Tibial nerve (tissue), 4 donors: ENCODE measurements at regions not wholly inside any gene's neighbourhood (a gene's known extent, or its start where the extent isn't known, plus 50 kb on each side); places are given as distances from the start of the nearest gene placed in this dataset.

Source experiments
- DNase-seq, 2 donors: peaks; one replicate each; pipeline ENCODE4 v3.0.0-alpha.2; 2019; ENCODE audit warnings: low spot score in 2 of 2
- H3K27ac ChIP-seq, 4 donors: fragments of 200-600 bp; sonication (generic) in 3 of 4; one replicate each; pipeline ENCODE4 v1.5.1; 2017 to 2019; ENCODE audit warnings: mild to moderate bottlenecking in 1 of 4
- H3K27me3 ChIP-seq, 2 donors: fragments of 200-600 bp; sonication (generic) in 1 of 2; one replicate each; pipeline versions ENCODE4 v1.5.1 to v1.6.0; 2017 to 2019
- H3K36me3 ChIP-seq, 3 donors: fragments of 200-600 bp; sonication (generic); one replicate each; pipeline ENCODE4 v1.5.1; 2018 to 2019
- H3K4me1 ChIP-seq, 4 donors: fragments of 200-600 bp; sonication (generic) in 3 of 4; one replicate each; pipeline ENCODE4 v1.5.1; 2017 to 2019
- H3K4me3 ChIP-seq, 4 donors: fragments of 200-600 bp; sonication (generic) in 3 of 4; one replicate each; pipeline ENCODE4 v1.5.1; 2017 to 2019; ENCODE audit warnings: mild to moderate bottlenecking in 1 of 4, moderate library complexity in 1 of 4
- H3K9me3 ChIP-seq, 4 donors: fragments of 200-600 bp; sonication (generic) in 3 of 4; one replicate each; pipeline ENCODE4 v1.5.1; 2017 to 2019
- EP300 ChIP-seq, 2 donors: sonication (generic); formaldehyde crosslinking; IDR thresholded peaks; one replicate each; pipeline ENCODE4 v1.6.1; 2017; ENCODE audit warnings: antibody characterized with exemption in 2 of 2, mild to moderate bottlenecking in 1 of 2
- POLR2A ChIP-seq, 2 donors: fragments of 450-650 bp; IDR thresholded peaks; one replicate each; pipeline ENCODE4 v1.6.1; 2017; ENCODE audit warnings: antibody characterized with exemption in 2 of 2, mild to moderate bottlenecking in 2 of 2, moderate library complexity in 2 of 2
- WGBS, 2 donors: methylation state at CpG; one replicate each; pipeline ENCODE4 v1.1.5; 2018; 5-methylcytosine and 5-hydroxymethylcytosine counted together
- TF ChIP-seq, protein P1 (sequence below), 5 experiments: fragments of 200-600 bp in 3 of 5; fragments of 450-650 bp in 2 of 5; sonication (generic) in 3 of 5; IDR thresholded peaks; one replicate each; pipeline ENCODE4 v1.5.1; 2016 to 2019; ENCODE audit warnings: antibody characterized with exemption in 5 of 5, mild to moderate bottlenecking in 3 of 5, moderate library complexity in 2 of 5

DNA sequence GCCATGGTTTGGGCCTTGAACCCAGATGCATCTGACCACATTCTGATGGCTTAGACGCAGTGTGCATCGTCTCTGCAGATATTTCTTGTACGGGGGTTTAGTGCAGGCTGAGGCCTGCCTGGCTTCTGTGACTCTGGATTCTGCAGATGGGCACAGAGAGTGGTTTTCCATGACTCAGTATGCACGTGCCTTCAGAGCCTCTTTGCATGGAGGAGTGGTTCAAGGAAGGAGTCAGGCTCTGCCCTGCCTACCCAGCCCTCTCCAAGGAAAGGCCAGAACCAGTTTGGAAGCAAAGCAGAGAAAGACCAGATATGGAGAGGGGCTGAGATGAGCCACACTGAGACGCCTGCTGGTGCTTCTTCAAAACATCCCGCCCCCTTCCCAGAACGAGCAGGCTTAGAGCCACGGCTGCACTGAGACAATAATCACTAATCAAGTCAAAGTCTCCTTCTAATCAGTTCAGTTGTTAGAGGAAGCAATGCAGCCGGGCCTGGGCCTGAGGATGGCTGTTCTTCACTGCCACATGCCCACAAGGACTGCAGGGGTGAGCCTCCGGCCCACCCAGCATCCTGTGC is 308.9 kb downstream of the NXPE2 start:
- no peak for TF ChIP-seq POLR2A (IDR thresholded peaks at IDR 0.05)
- TF ChIP-seq, protein P1, sequence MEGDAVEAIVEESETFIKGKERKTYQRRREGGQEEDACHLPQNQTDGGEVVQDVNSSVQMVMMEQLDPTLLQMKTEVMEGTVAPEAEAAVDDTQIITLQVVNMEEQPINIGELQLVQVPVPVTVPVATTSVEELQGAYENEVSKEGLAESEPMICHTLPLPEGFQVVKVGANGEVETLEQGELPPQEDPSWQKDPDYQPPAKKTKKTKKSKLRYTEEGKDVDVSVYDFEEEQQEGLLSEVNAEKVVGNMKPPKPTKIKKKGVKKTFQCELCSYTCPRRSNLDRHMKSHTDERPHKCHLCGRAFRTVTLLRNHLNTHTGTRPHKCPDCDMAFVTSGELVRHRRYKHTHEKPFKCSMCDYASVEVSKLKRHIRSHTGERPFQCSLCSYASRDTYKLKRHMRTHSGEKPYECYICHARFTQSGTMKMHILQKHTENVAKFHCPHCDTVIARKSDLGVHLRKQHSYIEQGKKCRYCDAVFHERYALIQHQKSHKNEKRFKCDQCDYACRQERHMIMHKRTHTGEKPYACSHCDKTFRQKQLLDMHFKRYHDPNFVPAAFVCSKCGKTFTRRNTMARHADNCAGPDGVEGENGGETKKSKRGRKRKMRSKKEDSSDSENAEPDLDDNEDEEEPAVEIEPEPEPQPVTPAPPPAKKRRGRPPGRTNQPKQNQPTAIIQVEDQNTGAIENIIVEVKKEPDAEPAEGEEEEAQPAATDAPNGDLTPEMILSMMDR (IDR thresholded peaks at IDR 0.05): no peak
- TF ChIP-seq EP300 (IDR thresholded peaks at IDR 0.05): no peak
- Histone ChIP-seq H3K4me1 (no peaks in the 10 kb centered on the region), H3K4me3 (no peak overlapping the region), H3K36me3 (no peaks in the 10 kb centered on the region), H3K27ac (no peak overlapping the region), H3K9me3 (no peaks in the 10 kb centered on the region), H3K27me3 (no peaks in the 10 kb centered on the region)
- no peak for DNase-seq
- 49 to 60% methylated on average over 10 of the region's 10 CpGs for WGBS, 2 donors

DNA sequence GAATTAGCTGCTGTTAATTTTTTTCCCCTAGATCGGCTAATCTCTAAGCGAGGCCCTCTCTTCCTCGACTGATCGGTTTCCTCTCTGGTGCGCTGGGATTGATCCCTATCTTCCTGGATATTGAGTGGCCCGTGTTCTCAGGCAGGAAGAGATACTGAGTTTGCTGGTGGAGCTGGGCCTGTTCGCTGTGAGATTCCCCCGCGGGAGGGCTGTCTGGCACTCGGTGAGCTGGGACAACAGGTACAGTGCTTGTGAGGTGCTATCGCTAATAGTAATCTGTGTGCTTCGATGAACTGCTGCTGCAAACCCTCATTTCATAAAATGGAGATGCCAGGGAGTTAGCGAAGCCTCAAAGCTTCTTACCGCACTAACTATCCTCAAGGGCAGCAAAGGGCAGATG is 310.3 kb downstream of the NXPE2 start:
- 78 to 87% methylated on average over 14 of the region's 14 CpGs for WGBS, 2 donors
- no peaks in the 10 kb centered on the region for H3K4me1 ChIP-seq
- no peak for DNase-seq

DNA sequence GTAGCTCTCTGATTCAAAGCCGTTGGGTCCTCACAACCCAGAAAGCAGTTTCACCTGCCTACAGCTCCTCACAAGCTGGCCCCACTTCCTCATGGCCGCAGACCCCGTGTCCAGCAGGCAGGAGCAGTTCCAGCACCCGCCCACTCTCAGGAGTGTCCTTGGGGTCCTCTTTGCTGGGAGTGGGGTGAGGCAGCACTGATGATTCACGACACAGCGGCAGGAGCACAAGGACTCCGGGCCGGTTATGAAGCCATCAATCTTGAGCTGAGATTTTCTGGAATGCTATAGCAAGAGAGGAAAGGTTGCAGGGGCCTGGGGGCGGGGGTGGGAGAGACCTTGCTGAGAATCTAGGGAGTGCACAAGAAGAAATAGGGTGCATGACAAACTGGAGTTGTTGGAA is 311.2 kb downstream of the NXPE2 start:
- Histone ChIP-seq H3K36me3 (no peaks in the 10 kb centered on the region), H3K27me3 (no peaks in the 10 kb centered on the region)
- no peak for DNase-seq

More for the DNA sequence above, 310.3 kb downstream of the NXPE2 start:
- H3K27me3 ChIP-seq: no peaks in the 10 kb centered on the region
- H3K4me3 ChIP-seq: no peak overlapping the region
- TF ChIP-seq POLR2A (IDR thresholded peaks at IDR 0.05) (no peak), EP300 (IDR thresholded peaks at IDR 0.05) (no peak)
- TF ChIP-seq, protein P1 (IDR thresholded peaks at IDR 0.05): no peak
- H3K27ac ChIP-seq: no peak overlapping the region
- H3K36me3 ChIP-seq: no peaks in the 10 kb centered on the region
- no peaks in the 10 kb centered on the region for H3K9me3 ChIP-seq

DNA sequence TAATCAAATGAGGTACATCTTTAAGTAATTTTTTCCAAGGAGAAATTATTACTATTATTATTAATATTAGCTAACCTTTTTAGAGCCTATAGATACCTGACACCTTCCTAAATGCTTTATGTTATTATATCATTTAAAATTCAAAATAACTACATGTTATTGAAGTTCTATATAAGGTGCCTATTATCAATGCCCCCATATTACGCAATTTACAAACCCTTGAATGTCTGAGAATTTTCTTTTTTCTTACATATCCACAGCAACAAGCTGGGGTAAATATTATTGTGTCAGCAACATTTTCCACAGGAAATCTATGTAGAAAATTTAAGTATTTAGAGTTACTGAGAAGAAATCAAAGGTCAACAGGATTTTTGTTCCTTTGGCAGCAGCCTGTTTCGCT is 327.3 kb downstream of the NXPE2 start:
- Histone ChIP-seq H3K27ac (no peak overlapping the region), H3K36me3 (no peaks in the 10 kb centered on the region), H3K9me3 (peaks cover 0 to 4% (median 0%) of the 10 kb centered on the region in 4 donors), H3K27me3 (no peaks in the 10 kb centered on the region), H3K4me1 (no peaks in the 10 kb centered on the region), H3K4me3 (no peak overlapping the region)
- WGBS, 2 donors: 89 to 96% methylated on average over 2 of the region's 2 CpGs
- TF ChIP-seq EP300 (IDR thresholded peaks at IDR 0.05) (no peak), POLR2A (IDR thresholded peaks at IDR 0.05) (no peak)
- TF ChIP-seq, protein P1 (IDR thresholded peaks at IDR 0.05): no peak
- no peak for DNase-seq

More for the DNA sequence above, 311.2 kb downstream of the NXPE2 start:
- 48 to 55% methylated on average over 9 of the region's 9 CpGs for WGBS, 2 donors
- Histone ChIP-seq H3K4me1 (no peaks in the 10 kb centered on the region), H3K27ac (no peak overlapping the region), H3K9me3 (no peaks in the 10 kb centered on the region), H3K4me3 (no peak overlapping the region)
- TF ChIP-seq EP300 (IDR thresholded peaks at IDR 0.05): no peak
- no peak for TF ChIP-seq POLR2A (IDR thresholded peaks at IDR 0.05)
- TF ChIP-seq, protein P1 (IDR thresholded peaks at IDR 0.05): no peak

DNA sequence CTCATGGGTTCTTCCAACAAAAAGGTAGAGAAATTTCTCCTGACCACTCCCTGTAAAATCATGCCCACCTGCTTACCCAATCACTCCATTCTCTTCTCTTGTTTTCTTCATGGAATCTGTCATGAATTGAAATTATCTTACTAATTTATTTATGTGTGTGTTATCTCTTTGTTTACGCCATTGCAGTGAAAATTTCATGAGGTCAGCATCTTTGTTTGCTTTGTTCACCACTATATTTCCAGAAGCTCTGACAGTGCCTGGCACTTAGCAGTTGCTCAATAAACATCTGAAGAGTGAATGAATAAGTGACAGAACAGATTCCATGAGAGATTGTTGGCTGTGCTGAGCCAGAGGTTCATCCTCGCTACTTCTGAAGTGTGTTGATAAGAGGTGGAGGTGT is 329.5 kb downstream of the NXPE2 start:
- no peaks in the 10 kb centered on the region for H3K36me3 ChIP-seq
- 66 to 87% methylated on average over 2 of the region's 2 CpGs for WGBS, 2 donors
- H3K4me3 ChIP-seq: no peak overlapping the region
- H3K9me3 ChIP-seq: peaks cover 0 to 4% (median 0%) of the 10 kb centered on the region in 4 donors
- DNase-seq: no peak
- TF ChIP-seq, protein P1 (IDR thresholded peaks at IDR 0.05): no peak
- no peak for TF ChIP-seq POLR2A (IDR thresholded peaks at IDR 0.05)
- no peak for TF ChIP-seq EP300 (IDR thresholded peaks at IDR 0.05)
- H3K27me3 ChIP-seq: no peaks in the 10 kb centered on the region
- H3K27ac ChIP-seq: no peak overlapping the region
- no peaks in the 10 kb centered on the region for H3K4me1 ChIP-seq
